ENCODE measurements at regions not wholly inside any gene's neighbourhood (a gene's known extent, or its start where the extent isn't known, plus 50 kb on each side); places are given as distances from the start of the nearest gene placed in this dataset.

- H3K4me1 ChIP-seq (ENCODE audit: control insufficient read depth in 1 of 2, low read depth in 2 of 2), result no peaks in the 10 kb centered on the region
- no peaks in the 10 kb centered on the region for H3K36me3 ChIP-seq
- no peak for DNase-seq (ENCODE audit: low spot score)
Observed at GRCh38 chr9:124179196-124180071, 78.3 kb upstream of the NEK6 start.

GRCh38 chr9:124180557-124180956 lies 77.2 kb upstream of the NEK6 start:
- Histone ChIP-seq H3K9me3 (no peaks in the 10 kb centered on the region), H3K4me3 (no peak overlapping the region), H3K27ac (no peak overlapping the region), H3K36me3 (no peaks in the 10 kb centered on the region), H3K27me3 (replicated peaks; ENCODE audit: insufficient read depth) (peaks cover 5% of the 10 kb centered on the region), H3K4me1 (ENCODE audit: control insufficient read depth in 1 of 2, low read depth in 2 of 2) (no peaks in the 10 kb centered on the region)
- no peak for TF ChIP-seq CTCF (IDR thresholded peaks at IDR 0.05)
- DNase-seq (ENCODE audit: low spot score), result no peak
- no peak for ATAC-seq (ENCODE audit: insufficient number of reproducible peaks, low FRiP score, low read depth)

More at GRCh38 chr9:124179196-124180071, 78.3 kb upstream of the NEK6 start:
- no peak for TF ChIP-seq CTCF (IDR thresholded peaks at IDR 0.05)
- Histone ChIP-seq H3K27ac (no peak overlapping the region), H3K4me3 (no peak overlapping the region), H3K9me3 (no peaks in the 10 kb centered on the region), H3K27me3 (replicated peaks; ENCODE audit: insufficient read depth) (peaks cover 5% of the 10 kb centered on the region)
- ATAC-seq (ENCODE audit: insufficient number of reproducible peaks, low FRiP score, low read depth), result no peak

GRCh38 chr9:124182741-124183140 lies 75.0 kb upstream of the NEK6 start:
- Histone ChIP-seq H3K36me3 (no peaks in the 10 kb centered on the region), H3K4me1 (ENCODE audit: control insufficient read depth in 1 of 2, low read depth in 2 of 2) (no peaks in the 10 kb centered on the region), H3K27ac (no peak overlapping the region), H3K9me3 (no peaks in the 10 kb centered on the region), H3K27me3 (replicated peaks; ENCODE audit: insufficient read depth) (peaks cover 5% of the 10 kb centered on the region), H3K4me3 (no peak overlapping the region)
- DNase-seq (ENCODE audit: low spot score) (no peak), ATAC-seq (ENCODE audit: insufficient number of reproducible peaks, low FRiP score, low read depth) (no peak)
- TF ChIP-seq CTCF (IDR thresholded peaks at IDR 0.05), result no peak

- H3K36me3 ChIP-seq, result no peaks in the 10 kb centered on the region
- no peaks in the 10 kb centered on the region for H3K4me1 ChIP-seq (ENCODE audit: control insufficient read depth in 1 of 2, low read depth in 2 of 2)
- DNase-seq (ENCODE audit: low spot score), result no peak
- H3K9me3 ChIP-seq, result no peaks in the 10 kb centered on the region
- ATAC-seq (ENCODE audit: insufficient number of reproducible peaks, low FRiP score, low read depth), result no peak
- H3K4me3 ChIP-seq, result no peak overlapping the region
- peaks cover 5% of the 10 kb centered on the region for H3K27me3 ChIP-seq (replicated peaks; ENCODE audit: insufficient read depth)
- no peak for TF ChIP-seq CTCF (IDR thresholded peaks at IDR 0.05)
- H3K27ac ChIP-seq, result no peak overlapping the region
Observed at GRCh38 chr9:124183772-124184171, 74.0 kb upstream of the NEK6 start.

GRCh38 chr9:124185413-124185812 lies 72.3 kb upstream of the NEK6 start:
- Histone ChIP-seq H3K36me3 (no peaks in the 10 kb centered on the region), H3K4me1 (ENCODE audit: control insufficient read depth in 1 of 2, low read depth in 2 of 2) (no peaks in the 10 kb centered on the region), H3K27ac (no peak overlapping the region), H3K27me3 (replicated peaks; ENCODE audit: insufficient read depth) (peaks cover 5% of the 10 kb centered on the region), H3K9me3 (no peaks in the 10 kb centered on the region), H3K4me3 (no peak overlapping the region)
- no peak for ATAC-seq (ENCODE audit: insufficient number of reproducible peaks, low FRiP score, low read depth)
- no peak for DNase-seq (ENCODE audit: low spot score)
- no peak for TF ChIP-seq CTCF (IDR thresholded peaks at IDR 0.05)
